ENCODE measurements at regions not wholly inside any gene's neighbourhood (a gene's known extent, or its start where the extent isn't known, plus 50 kb on each side); places are given as distances from the start of the nearest gene placed in this dataset.
A peak's percentile ranks its signal among the peaks of the same experiment; 100 is the strongest.

GRCh38 chr16:51355195-51355594 lies 204.1 kb upstream of the SALL1 start:
- no peak for DNase-seq (ENCODE audit: low spot score)

GRCh38 chr16:51353055-51353454 lies 202.0 kb upstream of the SALL1 start:
- FAIRE-seq (no peak), DNase-seq (ENCODE audit: low spot score) (no peak)

More at GRCh38 chr16:51355195-51355594, 204.1 kb upstream of the SALL1 start:
- FAIRE-seq, result no peak

- FAIRE-seq, result no peak
- no peak for DNase-seq (ENCODE audit: low spot score)
Measured at GRCh38 chr16:51349626-51350025, 198.6 kb upstream of the SALL1 start.

GRCh38 chr16:51343411-51343810 lies 192.3 kb upstream of the SALL1 start:
- FAIRE-seq (no peak), DNase-seq (ENCODE audit: low spot score) (no peak)

GRCh38 chr16:51341204-51341603 lies 190.1 kb upstream of the SALL1 start:
- DNase-seq (ENCODE audit: low spot score) (no peak), FAIRE-seq (no peak)

GRCh38 chr16:51337662-51338061 lies 186.6 kb upstream of the SALL1 start:
- DNase-seq (ENCODE audit: low spot score) (no peak), FAIRE-seq (no peak)

GRCh38 chr16:51328733-51329132 lies 177.7 kb upstream of the SALL1 start:
- FAIRE-seq, result no peak

GRCh38 chr16:51327001-51327400 lies 175.9 kb upstream of the SALL1 start:
- DNase-seq (ENCODE audit: low spot score), result no peak
- FAIRE-seq, result peak; percentile 72

More at GRCh38 chr16:51328733-51329132, 177.7 kb upstream of the SALL1 start:
- DNase-seq (ENCODE audit: low spot score), result no peak

- DNase-seq (ENCODE audit: low spot score) (peak; percentile 33), FAIRE-seq (peak; percentile 75)
Measured at GRCh38 chr16:51326131-51326856, 175.2 kb upstream of the SALL1 start.

- peak; percentile 67 for DNase-seq (ENCODE audit: low spot score)
- FAIRE-seq, result peak; percentile 97
Measured at GRCh38 chr16:51321251-51321650, 170.2 kb upstream of the SALL1 start.

- FAIRE-seq (no peak), DNase-seq (ENCODE audit: low spot score) (no peak)
Measured at GRCh38 chr16:51317575-51317974, 166.5 kb upstream of the SALL1 start.

GRCh38 chr16:51313198-51313597 lies 162.1 kb upstream of the SALL1 start:
- no peak for FAIRE-seq
- no peak for DNase-seq (ENCODE audit: low spot score)

- FAIRE-seq (no peak), DNase-seq (ENCODE audit: low spot score) (no peak)
Measured at GRCh38 chr16:51312363-51313150, 161.5 kb upstream of the SALL1 start.

- DNase-seq (ENCODE audit: low spot score), result peak; percentile 25
- FAIRE-seq, result peak; percentile 95
Measured at GRCh38 chr16:51310159-51310558, 159.1 kb upstream of the SALL1 start.

GRCh38 chr16:51306886-51307595 lies 156.0 kb upstream of the SALL1 start:
- DNase-seq (ENCODE audit: low spot score) (no peak), FAIRE-seq (no peak)

- no peak for DNase-seq (ENCODE audit: low spot score)
- no peak for FAIRE-seq
Measured at GRCh38 chr16:51306116-51306515, 155.0 kb upstream of the SALL1 start.

GRCh38 chr16:51305337-51305736 lies 154.3 kb upstream of the SALL1 start:
- DNase-seq (ENCODE audit: low spot score) (no peak), FAIRE-seq (no peak)

- DNase-seq (ENCODE audit: low spot score) (no peak), FAIRE-seq (no peak)
Measured at GRCh38 chr16:51302042-51302441, 151.0 kb upstream of the SALL1 start.

- DNase-seq (ENCODE audit: low spot score) (no peak), FAIRE-seq (no peak)
Measured at GRCh38 chr16:51298800-51299199, 147.7 kb upstream of the SALL1 start.

GRCh38 chr16:51290442-51291285 lies 139.6 kb upstream of the SALL1 start:
- FAIRE-seq, result no peak

GRCh38 chr16:51289336-51289735 lies 138.3 kb upstream of the SALL1 start:
- no peak for DNase-seq (ENCODE audit: low spot score)
- no peak for FAIRE-seq

More at GRCh38 chr16:51290442-51291285, 139.6 kb upstream of the SALL1 start:
- no peak for DNase-seq (ENCODE audit: low spot score)
